NCI-H524 (cell line): ENCODE measurements at regions not wholly inside any gene's neighbourhood (a gene's known extent, or its start where the extent isn't known, plus 50 kb on each side); places are given as distances from the start of the nearest gene placed in this dataset.
A peak's percentile ranks its signal among the peaks of the same experiment; 100 is the strongest.
"Not testable (repeated sequence)": the region's sequence is repeated elsewhere in the genome, so short reads cannot be mapped to it uniquely, and the experiment has no call there.

Experiments used
- DNase-seq, 2 experiments: peaks; one replicate each; lab custom pipeline; 2025; lab: John Stamatoyannopoulos, UW

DNA sequence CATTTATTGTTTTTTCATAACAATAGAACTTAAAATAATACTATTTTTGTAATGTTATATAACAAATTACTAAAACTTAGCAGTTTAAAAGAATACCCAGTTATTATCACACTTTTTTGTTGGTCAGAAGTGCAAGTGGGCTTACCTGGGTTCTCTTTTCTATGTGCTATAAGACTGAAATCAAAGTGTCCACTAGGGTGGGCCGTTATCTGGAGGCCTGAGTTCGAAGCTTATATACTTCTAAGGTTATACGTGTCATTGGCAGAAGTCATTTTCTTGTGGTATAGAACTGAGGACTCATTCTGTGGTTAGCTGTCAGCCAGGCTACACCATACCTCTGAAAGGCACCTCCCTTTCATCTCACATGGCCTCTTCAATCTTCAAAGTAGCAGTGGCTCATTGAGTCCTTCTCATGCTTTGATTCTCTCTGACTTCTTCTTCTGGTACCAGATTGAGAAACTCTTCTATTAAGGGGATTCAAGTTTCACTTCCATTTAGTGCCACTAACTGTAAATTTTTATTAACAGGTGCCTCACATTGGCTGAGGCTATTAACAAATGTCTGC lies 414.3 kb downstream of the AMY1C start:
- DNase-seq: no peak

DNA sequence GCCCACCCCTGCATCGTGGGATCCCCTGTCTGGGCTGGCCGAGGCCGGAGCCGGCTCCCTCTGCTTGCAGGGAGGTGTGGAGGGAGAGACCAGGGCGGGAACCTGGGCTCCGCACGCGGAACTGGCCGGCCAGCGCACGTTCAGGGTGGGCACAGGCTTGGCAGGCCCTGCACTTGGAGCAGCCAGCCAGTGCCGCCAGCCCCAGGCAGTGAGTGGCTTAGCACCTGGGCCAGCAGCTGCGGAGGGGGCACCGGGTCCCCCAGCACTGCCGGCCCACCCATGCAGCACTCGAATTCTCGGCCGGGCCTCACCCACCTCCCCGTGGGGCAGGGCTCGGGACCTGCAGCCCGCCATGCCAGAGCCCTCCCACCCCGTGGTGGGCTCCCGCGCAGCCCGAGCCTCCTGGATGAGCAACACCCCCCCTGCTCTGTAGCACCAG lies 422.6 kb downstream of the AMY1C start:
- no peak for DNase-seq

DNA sequence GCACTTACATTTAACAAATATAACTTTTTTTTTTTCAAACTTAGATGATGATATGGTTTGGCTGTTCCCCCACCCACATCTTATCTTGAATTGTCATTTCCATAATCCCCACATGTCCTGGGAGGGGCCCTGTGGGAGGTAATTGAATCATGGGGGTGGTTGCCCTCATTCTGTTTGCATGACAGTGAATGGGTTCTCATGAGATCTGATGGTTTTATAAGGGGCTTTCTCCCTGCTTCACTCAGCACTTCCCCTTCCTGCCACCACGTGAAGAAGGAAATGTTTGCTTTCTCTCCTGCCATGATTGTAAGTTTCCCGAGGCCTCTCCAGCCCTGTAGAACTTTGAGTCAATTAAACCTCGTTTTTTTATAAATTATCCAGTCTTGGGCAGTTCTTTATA lies 432.6 kb downstream of the AMY1C start:
- DNase-seq: no peak

DNA sequence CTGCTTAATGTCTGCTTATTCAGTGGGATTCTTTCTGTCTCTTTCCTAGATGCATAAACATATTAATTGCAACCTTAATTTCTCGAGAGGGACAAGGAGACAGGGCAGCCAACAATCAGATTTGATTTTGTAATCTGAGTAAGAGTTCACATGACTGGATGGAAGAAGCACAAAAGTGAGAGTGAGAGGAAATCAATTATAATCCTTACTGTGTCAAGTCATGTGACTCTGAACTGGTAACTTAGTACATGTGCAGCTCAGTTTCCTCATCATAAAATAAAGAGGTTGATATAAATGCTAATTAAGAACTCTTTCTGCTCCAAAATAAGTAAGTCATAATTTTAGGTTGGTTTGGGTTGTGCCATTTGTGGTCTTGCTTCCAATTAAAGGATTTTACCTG lies 439.5 kb downstream of the AMY1C start:
- no peak for DNase-seq

DNA sequence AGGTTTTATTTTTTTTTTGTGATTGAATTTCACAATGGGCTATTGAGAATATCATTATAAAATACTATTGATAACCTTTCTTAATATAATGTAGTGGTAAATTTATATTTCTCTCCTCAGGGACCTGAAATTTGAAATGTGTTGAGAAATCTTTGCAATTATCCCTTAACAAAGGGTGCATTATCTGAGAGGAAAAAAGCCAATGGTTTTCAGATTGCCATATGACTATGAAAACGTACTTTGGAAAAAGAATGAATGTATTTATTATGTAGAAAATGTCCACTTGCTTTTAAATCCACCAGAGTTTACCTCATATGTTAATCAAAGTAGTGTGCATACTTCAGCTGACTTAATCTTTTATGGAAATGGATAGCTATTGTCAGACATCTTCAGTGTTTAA lies 441.1 kb downstream of the AMY1C start:
- no peak for DNase-seq

DNA sequence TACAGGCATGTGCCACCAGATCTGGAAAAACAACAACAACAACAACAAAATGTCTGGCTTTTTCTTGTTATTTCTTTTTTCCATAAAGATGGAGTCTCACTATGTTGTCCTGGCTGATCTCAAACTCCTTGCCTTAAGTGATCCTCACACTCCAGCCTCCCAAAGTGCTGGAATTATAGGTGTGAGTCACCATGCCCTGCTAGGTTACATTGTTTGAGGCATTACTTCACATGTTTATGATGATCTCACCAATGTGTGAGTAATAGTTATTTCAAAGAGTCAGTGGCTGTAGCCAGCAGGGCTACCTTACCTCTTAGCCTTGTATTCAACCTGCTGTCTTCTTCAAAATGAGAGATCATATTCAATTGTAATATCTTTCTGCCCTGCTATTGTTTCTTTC lies 445.7 kb downstream of the AMY1C start:
- DNase-seq: no peak

DNA sequence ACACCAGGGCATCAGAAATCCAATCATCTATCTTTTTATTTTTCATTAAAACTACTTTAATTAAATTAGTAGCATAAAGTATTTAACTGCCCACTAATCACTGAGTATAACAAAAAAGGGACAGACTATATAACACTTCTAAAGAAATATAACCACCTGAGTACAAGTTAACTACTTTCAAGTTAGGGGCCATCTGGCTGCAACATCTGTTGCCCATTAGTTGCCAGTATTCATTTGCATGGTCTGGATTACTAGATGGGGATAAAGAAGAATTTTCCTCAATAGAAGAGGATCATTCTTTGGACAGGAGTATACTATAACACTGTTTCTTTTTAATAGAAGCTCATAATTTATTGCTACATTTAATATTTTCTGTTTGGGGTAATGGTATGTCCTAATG lies 446.4 kb downstream of the AMY1C start:
- peak; percentile 81 to 91 for DNase-seq

DNA sequence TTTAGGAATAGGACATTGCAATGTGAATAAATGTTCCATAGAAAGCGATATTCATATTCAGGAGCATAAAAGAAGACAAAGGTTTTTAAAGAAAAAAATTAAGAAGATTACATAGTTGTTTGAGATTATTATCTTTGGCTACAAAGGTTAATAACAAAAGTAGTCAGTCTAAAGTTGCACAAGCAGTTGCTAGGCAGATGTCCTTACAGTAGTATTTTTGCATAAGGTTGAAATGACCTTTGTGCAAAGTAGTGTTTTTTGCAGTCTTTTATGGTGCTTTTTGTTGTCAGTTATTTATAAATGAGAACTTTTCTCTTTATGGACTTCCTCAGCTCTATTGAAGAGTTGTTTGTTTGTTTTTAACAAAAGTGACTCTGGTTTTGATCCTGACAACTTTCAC lies 447.8 kb downstream of the AMY1C start:
- DNase-seq: no peak

DNA sequence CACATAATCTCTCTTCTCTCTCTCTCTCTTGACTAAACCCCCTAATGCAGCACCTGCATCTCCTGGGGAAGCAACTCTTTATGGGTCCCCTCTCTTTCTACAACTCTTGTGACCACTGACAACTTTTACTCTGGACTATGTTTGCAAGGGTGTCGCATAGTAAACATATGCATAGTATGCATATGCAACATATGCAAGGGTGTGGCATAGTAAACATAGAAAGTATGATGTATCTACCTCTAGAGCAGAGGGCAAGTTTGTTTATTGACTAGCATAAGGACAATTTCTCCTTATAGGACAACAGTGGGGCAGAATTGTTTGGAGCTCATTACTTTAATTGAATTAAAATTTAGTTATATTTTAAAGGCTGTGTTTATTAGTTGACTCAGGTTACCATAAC lies 462.5 kb downstream of the AMY1C start:
- DNase-seq: no peak

DNA sequence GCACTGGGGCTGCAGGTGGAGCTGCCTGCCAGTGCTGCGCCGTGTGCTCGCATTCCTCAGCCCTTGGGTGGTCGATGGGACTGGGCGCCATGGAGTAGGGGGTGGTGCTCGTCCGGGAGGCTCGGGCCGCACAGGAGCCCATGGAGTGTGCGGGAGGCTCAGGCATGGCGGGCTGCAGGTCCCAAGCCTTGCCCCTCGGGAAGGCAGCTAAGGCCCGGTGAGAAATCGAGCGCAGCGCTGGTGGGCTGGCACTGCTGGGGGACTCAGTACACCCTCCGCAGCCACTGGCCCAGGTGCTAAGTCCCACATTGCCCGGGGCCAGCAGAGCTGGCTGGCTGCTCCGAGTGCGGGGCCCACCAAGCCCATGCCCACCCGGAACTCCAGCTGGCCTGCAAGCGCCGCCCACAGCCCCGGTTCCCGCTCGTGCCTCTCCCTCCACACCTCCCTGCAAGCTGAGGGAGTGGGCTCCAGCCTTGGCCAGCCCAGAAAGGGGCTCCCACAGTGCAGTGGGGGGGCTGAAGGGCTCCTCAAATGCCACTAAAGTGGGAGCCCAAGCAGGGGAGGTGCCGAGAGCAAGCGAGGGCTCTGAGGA lies 467.8 kb downstream of the AMY1C start:
- DNase-seq: not testable (repeated sequence)

DNA sequence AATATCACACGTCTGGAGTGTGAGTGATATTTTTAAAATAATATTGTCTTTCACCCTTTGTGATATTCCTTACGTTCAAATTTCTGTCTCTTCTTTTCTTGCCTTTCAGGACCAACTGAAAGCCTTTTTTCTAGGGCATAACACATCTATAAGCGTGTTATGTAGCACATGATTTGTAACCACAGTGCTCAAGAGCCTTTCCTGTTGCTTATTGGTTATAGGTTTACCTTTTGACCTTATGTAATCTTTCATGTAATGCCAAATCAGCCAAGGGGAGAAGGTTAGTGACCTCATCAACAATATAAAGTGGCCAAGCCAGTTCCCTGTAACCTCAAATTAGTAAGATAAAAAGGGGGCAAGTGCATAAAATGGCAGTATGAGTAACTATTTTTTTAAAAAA lies 480.2 kb downstream of the AMY1C start:
- DNase-seq: no peak

DNA sequence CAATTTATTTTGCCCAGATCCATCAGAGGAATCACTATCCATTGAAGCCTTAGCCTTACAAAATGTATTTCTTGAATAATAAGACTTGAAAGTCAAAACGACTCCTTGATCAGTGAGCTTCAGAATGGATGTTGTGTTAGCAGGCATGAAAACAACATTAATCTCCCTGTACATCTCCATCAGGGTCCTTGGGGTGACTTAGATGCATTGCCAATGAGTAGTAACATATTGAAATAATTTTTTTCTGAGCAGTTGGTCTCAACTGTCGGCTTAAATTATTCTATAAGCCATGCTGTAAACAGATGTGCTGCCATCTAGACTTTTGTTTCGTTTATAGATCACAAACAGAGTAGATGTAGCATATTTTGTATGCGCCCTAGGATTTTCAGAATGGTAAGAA lies 482.0 kb downstream of the AMY1C start:
- no peak for DNase-seq

DNA sequence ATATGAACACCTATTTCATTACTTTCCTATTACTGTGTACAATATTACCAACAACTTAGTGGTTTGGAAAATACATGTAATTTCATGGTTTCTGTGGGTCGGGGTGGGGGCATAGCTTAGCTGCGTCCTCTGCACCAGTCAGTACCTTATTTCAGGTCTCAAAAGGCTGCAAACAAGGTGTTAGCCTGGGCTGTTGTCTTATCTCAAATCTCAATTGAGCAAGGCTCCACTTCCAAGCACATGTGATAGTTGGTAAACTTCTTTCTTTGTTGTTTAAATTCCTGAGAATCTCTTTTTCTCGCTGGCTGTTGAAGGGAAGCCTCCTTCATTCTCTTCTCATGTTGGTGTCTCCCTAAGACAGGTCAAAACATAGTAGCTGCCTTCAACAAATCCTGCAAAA lies 485.4 kb downstream of the AMY1C start:
- DNase-seq: no peak

DNA sequence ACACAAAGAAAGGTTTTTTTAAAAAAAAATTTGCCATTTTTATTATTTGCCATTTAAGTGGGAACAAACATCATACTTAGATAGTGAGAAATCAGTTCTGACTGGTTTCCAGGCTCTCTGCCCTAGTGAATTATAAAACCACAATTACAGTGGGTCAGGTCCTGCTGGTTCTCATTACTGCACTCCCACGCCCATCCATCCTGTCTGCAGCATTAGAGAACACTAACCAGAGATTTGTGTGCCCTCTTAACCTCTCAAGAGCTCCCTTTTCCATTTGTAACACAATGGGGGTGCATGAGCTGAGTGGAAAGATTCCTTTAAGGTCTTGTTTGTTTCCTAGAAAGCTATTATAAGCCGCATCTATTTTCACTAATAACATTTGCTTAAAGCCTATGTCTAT lies 489.3 kb downstream of the AMY1C start:
- no peak for DNase-seq

DNA sequence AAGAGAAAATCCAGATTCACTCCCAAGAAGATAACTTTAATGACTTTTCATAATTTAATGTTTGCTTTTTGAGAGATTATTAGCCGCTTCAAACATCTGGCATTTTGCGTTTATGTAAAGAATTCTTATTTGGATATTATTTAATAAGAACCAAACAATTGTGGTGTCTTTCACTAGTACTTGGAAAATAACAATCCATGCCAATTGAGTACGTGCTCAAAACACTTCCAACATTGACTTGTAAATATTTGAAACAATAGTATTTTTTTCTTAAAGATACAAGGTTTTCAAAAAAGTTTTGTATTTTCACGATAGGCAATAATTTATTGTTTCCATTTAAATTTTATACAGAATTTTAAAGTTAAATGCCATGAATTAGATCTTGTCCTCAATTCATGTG lies 498.7 kb downstream of the AMY1C start:
- DNase-seq: no peak

DNA sequence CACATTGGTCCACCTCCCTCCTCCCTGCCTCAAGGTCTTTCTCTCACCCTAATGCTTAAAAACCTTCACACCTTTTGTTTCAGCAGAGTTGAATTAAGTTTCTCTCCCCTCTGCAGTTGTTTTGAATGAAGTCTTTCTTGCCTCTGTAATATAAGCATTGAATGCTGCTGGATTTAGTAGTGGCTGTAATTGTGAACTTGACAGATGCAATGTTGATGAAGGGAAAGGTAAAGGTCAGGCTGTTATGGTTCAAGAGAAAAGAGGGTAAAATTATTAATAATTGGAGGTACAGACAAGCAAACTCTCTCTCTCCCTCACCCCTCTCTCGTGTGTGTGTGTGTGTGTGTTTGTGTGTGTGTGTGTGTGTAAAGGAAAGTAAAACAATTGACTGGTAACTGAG lies 509.8 kb downstream of the AMY1C start:
- no peak for DNase-seq

DNA sequence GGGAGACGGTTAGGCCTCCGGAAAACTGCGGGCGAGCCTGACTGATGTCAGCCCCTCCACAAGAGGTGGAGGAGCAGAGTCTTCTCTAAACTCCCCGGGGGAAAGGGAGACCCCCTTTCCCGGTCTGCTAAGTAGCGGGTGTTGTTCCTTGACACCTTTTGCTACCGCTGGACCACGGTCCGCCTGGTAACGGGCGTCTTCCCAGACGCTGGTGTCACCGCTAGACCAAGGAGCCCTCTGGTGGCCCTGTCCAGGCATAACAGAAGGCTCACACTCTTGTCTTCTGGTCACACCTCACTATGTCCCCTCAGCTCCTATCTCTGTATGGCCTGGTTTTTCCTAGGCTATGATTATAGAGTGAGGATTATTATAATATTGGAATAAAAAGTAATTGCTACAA lies 513.4 kb downstream of the AMY1C start:
- DNase-seq: not testable (repeated sequence)

DNA sequence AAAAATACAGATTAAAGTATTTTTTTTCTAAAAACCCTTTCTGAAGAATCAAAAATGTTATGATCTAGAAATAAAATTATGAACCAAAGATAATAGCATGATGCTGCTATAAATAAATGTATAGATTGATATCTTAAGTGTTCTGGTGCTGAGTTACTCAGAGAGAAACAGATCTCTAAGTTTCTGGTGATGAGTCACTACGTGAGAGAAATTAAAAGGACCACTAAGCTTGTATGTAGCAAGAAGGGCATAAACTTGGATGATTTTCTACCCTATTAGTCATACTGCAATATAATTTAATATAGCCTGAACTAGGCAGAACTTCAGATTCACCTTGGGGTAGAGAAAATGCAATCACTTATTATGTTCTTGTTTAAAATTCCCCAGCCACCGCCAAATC lies 514.8 kb downstream of the AMY1C start:
- no peak for DNase-seq

DNA sequence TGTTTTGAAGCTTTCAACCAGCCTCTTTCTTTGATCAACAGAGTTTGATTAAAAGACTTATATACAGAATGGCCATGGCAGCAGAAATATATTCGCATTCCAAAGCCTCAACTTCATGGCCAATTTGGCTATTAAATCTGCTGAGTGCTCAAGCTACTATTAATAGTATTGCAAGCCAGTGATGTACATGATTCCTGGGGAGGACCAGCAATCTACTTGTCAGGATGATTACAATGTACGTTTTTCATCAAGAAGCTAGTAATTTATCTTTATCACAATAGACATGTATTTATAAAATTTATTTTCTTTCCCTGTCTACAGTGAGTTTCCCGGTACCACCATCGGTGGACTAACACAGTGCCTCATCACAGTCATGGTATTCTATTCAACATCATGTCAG lies 515.5 kb downstream of the AMY1C start:
- DNase-seq: no peak

DNA sequence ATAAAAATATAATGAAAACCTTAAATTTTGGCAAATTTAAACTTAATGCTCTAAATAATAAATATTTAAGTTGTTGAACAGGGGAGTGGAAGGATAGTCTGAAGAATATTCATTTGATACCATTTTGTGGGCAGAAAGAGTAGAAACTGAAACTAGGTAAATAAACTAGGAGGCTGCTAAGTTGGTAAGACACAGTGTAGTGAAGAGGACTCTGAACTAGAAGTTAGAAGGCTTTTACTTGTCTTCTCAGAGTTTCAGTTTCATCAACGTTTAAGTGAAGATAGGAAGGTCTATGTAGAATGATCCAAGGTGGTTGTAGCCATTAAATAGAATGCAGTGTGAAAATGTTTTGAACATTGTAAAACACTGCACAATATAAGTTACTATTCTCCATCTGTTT lies 516.9 kb downstream of the AMY1C start:
- no peak for DNase-seq

DNA sequence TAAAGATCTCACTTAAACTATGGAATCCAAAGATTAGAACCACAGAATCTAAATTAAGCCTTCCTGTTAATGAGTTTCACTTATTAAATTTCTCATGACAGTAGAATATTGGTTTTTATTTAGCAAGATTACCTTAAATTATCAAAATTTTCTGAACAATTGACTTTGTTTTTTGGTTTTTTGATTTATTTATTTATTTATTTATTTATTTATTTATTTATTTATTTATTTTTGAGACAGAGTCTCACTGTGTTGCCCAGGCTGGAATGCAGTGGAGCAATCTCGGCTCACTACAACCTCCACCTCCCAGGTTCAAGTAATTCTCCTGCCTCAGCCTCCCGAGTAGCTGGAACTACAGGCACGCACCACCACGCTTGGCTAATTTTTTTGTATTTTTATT lies 538.6 kb downstream of the AMY1C start:
- not testable (repeated sequence) for DNase-seq

DNA sequence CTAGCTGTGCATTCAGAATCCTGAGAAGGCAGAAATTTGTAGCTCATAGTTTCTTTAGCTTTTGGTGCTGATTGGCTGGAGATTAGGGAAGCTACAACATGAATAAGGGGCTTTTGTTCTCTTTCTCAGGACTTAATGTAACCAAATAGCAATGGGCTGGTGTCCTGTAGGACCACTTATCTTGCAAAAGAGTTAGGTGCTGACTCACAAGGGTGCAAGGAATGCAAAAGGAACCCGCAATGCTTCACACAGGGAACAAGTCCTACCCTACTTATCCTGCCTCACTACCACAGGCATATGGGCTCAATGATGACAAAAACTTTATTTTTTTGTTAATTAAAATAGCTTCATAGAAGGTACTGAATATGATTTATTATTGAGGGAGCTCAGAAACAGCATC lies 541.5 kb downstream of the AMY1C start:
- no peak for DNase-seq

DNA sequence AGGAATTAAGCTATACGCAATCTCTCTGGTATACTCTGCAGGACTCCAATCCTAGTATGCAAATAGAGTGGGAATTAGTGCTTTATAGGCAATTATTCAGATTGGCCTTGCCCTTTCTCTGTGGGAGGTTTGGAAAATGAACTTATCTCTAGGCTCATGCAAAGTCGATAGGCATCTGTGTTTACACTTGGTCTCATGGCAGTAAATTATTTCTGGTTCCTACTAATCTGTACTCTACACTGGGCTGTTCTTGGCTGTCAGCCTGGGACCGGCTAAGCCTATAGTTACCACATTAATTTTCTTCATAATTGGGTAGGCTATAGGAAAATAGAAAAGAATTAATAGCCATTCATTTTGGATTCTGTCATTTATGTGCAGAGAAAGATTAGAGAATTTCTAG lies 544.6 kb downstream of the AMY1C start:
- peak; percentile 38 to 74 for DNase-seq

DNA sequence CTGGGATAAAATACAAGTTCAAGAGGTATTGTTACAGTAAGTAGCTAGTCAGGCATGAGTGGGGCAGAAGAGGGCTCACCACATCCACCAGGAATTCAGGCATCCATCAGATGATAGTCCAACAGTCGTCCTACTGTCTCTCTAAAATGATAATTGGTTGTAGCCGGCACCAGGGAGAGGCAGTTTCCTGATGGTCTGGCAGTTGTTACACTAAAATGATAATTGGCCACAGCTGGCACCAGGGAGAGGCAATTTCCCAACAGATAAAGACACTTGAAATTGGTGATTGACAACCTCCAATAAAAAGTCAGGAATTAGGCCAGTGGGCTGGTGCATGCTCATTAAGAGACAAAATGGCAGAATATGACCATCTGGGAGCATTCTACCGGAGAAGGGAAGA lies 545.8 kb downstream of the AMY1C start:
- peak; percentile 74 to 82 for DNase-seq

DNA sequence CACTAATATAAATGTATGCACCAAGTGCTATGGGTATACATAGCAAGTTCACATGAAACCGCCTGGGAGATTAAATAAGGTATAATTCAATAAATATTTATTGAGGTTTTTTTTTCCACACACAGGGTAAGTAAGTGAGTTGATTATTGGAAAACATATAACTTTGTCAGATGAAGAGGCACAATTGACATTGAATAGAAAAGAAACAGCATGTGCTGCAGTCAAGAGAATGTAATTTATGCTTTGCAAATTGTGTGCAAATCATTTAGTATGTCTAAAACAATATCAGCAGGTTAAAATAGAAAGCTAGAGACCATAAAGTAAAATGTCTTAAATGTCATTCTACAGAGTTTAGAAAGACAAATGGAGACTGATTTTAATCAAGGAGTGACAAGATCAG lies 560.0 kb downstream of the AMY1C start:
- no peak for DNase-seq
